Ovary (tissue), 7 donors: ENCODE measurements at regions not wholly inside any gene's neighbourhood (a gene's known extent, or its start where the extent isn't known, plus 50 kb on each side); places are given as distances from the start of the nearest gene placed in this dataset.

Source experiments
- DNase-seq, 5 donors: peaks; one replicate each; pipeline ENCODE4 v3.0.0-alpha.2; 2019 to 2020
- H3K27ac ChIP-seq, 2 donors: fragments of 200-600 bp; one replicate each; pipeline versions ENCODE4 v1.5.1 to v1.8.0; 2019 to 2022
- H3K27me3 ChIP-seq: fragments of 200-600 bp; one replicate; pipeline ENCODE4 v1.8.0; 2022
- H3K36me3 ChIP-seq: fragments of 200-600 bp; sonication (generic); one replicate; pipeline ENCODE4 v1.5.1; 2019
- H3K4me1 ChIP-seq: one replicate; pipeline ENCODE4 v1.8.1; 2013; ENCODE audit warnings: mild to moderate bottlenecking, moderate library complexity; ENCODE audit not compliant: insufficient read depth
- H3K4me3 ChIP-seq: fragments of 200-600 bp; sonication (generic); one replicate; pipeline ENCODE4 v1.5.1; 2017
- H3K9me3 ChIP-seq, 2 donors: fragments of 200-600 bp in 1 of 2; sonication (generic) in 1 of 2; one replicate each; pipeline versions ENCODE4 v1.5.1 to v1.8.1; 2013 to 2019; ENCODE audit warnings: mild to moderate bottlenecking in 1 of 2, moderate library complexity in 1 of 2
- CTCF ChIP-seq, 3 donors: fragments of 450-650 bp in 2 of 3; fragments of 200-600 bp in 1 of 3; IDR thresholded peaks; one replicate each; pipeline versions ENCODE4 v1.5.1 to v1.8.0; 2016 to 2022; ENCODE audit warnings: antibody characterized with exemption in 3 of 3, mild to moderate bottlenecking in 1 of 3
- EP300 ChIP-seq: sonication (generic); formaldehyde crosslinking; IDR thresholded peaks from one replicate; pipeline ENCODE4 v1.6.1; 2017; ENCODE audit warnings: antibody characterized with exemption
- POLR2A ChIP-seq: fragments of 450-650 bp; IDR thresholded peaks from one replicate; pipeline ENCODE4 v1.6.1; 2017; ENCODE audit warnings: antibody characterized with exemption, mild to moderate bottlenecking, moderate library complexity
- WGBS, 3 donors: extraction: QIAGEN DNeasy Blood & Tissue Kit in 1 of 3; methylation state at CpG; one replicate each; pipeline versions ENCODE4 v1.1.5 to v1.1.7; 2013 to 2017; 5-methylcytosine and 5-hydroxymethylcytosine counted together
- intact Hi-C, 4 donors: fragments of 100-400 bp; cut with DNase I; formaldehyde crosslinking; loops; one replicate each; pipeline versions ENCODE4 v1.11.0 to v1.15.1; 2022 to 2023
- donor health status: DM: no; HTN: no; CAD: no; lungs with moderate emphysema.
- donor health status: DM: no; HTN: no; CAD: no.
- donor health status: Bipolar disorder and iron deficiency.
- donor health status: DM: no; HTN: no; CAD: no.
- donor health status: DM: yes; HTN: yes; CAD: no.

DNA sequence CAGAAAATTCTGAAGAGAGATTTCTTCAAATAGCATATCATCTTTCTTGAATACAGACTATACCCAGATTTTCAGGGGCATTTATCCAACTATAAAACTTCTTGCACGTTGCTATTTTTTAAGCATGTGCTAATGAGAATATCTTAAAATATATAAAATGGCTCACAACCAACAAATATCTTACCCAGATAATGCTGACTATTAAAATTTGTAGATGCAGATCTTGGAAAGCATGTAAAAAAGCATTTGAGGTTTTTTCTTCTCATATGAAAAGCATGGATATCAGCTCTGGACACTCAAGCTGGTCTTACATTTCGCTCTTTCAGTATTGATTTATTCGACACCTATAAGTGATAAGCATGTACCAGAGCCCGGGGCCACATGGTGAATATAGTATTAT, 1187.7 kb upstream of the ADGRL4 start:
- Histone ChIP-seq H3K27ac (no peak overlapping the region), H3K27me3 (no peaks in the 10 kb centered on the region), H3K4me1 (no peaks in the 10 kb centered on the region), H3K36me3 (no peaks in the 10 kb centered on the region), H3K9me3 (no peaks in the 10 kb centered on the region), H3K4me3 (no peak overlapping the region)
- intact Hi-C loops: no loop called here
- no peak for DNase-seq
- no peak for TF ChIP-seq CTCF (IDR thresholded peaks at IDR 0.05)
- TF ChIP-seq EP300: no peak
- TF ChIP-seq POLR2A: no peak
- 86 to 91% (median 87%) methylated on average over 4 of the region's 4 CpGs for WGBS, 3 donors

- no peak for DNase-seq
- Histone ChIP-seq H3K4me1 (no peaks in the 10 kb centered on the region), H3K36me3 (no peaks in the 10 kb centered on the region), H3K4me3 (no peak overlapping the region), H3K9me3 (no peaks in the 10 kb centered on the region), H3K27me3 (no peaks in the 10 kb centered on the region), H3K27ac (no peak overlapping the region)
- TF ChIP-seq POLR2A (no peak), EP300 (no peak), CTCF (IDR thresholded peaks at IDR 0.05) (no peak)
- intact Hi-C loops: no loop called here
Observed at GRCh38 chr1:80181418-80181817, 1174.9 kb upstream of the ADGRL4 start.

- DNase-seq: no peak
- H3K27me3 ChIP-seq: no peaks in the 10 kb centered on the region
- no peaks in the 10 kb centered on the region for H3K9me3 ChIP-seq
- no peak overlapping the region for H3K27ac ChIP-seq
- WGBS, 3 donors: 69 to 88% (median 87%) methylated on average over 4 of the region's 4 CpGs
- intact Hi-C loops: no loop called here
- no peaks in the 10 kb centered on the region for H3K4me1 ChIP-seq
- no peak overlapping the region for H3K4me3 ChIP-seq
- TF ChIP-seq POLR2A (no peak), CTCF (IDR thresholded peaks at IDR 0.05) (no peak), EP300 (no peak)
- no peaks in the 10 kb centered on the region for H3K36me3 ChIP-seq
Observed at GRCh38 chr1:80171631-80172030, 1165.1 kb upstream of the ADGRL4 start.

DNA sequence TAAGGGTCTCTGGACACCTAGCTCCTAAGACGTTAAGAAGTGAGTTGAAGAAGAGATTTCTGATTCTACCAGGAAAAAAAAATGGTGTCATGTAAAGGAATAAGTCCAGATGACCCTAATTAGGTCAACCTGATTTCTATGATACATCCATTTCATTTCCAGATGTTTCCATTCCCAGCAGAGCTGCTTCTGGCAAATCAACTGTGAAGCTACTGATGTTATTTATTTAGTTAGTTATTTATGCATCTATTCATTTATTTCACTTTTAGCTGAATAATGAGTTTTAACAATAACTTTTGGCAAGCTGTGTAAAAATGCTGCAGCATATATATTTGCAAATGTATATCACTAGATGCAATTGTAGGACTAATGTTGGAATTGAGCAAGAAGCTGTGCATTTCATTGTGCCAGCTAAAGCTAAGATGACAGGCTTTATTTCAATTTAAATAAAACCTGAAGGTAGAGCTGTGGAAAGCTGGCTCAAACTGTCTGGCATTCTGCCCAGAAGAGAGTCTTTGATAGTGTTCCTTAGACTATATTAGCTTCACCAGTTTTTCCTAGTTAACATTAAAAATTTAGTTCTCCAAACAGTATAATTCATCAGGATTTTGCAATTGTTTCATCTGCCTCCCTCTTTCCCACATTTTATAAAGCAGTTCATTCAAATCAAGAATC, 1164.4 kb upstream of the ADGRL4 start:
- H3K9me3 ChIP-seq: no peaks in the 10 kb centered on the region
- H3K36me3 ChIP-seq: no peaks in the 10 kb centered on the region
- TF ChIP-seq EP300 (no peak), POLR2A (no peak), CTCF (IDR thresholded peaks at IDR 0.05) (no peak)
- no peaks in the 10 kb centered on the region for H3K4me1 ChIP-seq
- H3K27ac ChIP-seq: no peak overlapping the region
- H3K4me3 ChIP-seq: no peak overlapping the region
- intact Hi-C loops: no loop called here
- H3K27me3 ChIP-seq: no peaks in the 10 kb centered on the region
- 41 to 50% (median 42%) methylated on average over 1 of the region's 1 CpG for WGBS, 3 donors
- DNase-seq: no peak
